IMR-90 (cell line): ENCODE measurements at regions not wholly inside any gene's neighbourhood (a gene's known extent, or its start where the extent isn't known, plus 50 kb on each side); places are given as distances from the start of the nearest gene placed in this dataset.

Experiments
- ATAC-seq: fragments of 200-7000 bp; cut with Tn5 transposase; 2 replicates; pipeline ENCODE4 v1.9.1; 2020; ENCODE audit warnings: low read depth, mild to moderate bottlenecking, moderate library complexity
- BruUV-seq: library from RNA; stranded (reverse); fragments of 400-500 nt; replicated peaks from 2 replicates; lab custom pipeline; 2021; lab: Mats Ljungman, UMichigan
- CTCF ChIA-PET: fragments of 300-600 bp; formaldehyde crosslinking; extraction: SDS; loops from one replicate; lab custom pipeline; 2021; ENCODE audit warnings: antibody characterized with exemption; lab: Yijun Ruan, JAX
- POLR2A ChIA-PET: fragments of 300-600 bp; sonication (Branson Sonifier 250); formaldehyde crosslinking; loops from one replicate; lab custom pipeline; 2022; ENCODE audit warnings: antibody characterized with exemption; ENCODE audit not compliant: unreplicated experiment; lab: Charles Lee
- DNase-seq: peaks from one replicate; pipeline ENCODE4 v3.0.0; 2013
- H2AFZ ChIP-seq: replicated peaks from 2 replicates; pipeline ENCODE3; 2013; ENCODE audit warnings: low read length, mild to moderate bottlenecking; ENCODE audit not compliant: poor library complexity
- H2AK5ac ChIP-seq: 2 replicates; pipeline ENCODE4 v1.6.1; 2013; ENCODE audit warnings: low read depth, low read length, inconsistent platforms
- H2AK9ac ChIP-seq: replicated peaks from 2 replicates; pipeline ENCODE3; 2013; ENCODE audit warnings: mild to moderate bottlenecking, low read depth, low read length, moderate library complexity; ENCODE audit not compliant: poor library complexity
- H2BK120ac ChIP-seq: 2 replicates; pipeline ENCODE4 v1.6.1; 2013; ENCODE audit warnings: low read depth, low read length, inconsistent platforms
- H2BK15ac ChIP-seq: 3 replicates; pipeline ENCODE4 v1.6.1; 2013; ENCODE audit warnings: low read depth, low read length, inconsistent platforms
- H2BK20ac ChIP-seq: 2 replicates; pipeline ENCODE4 v1.6.1; 2013; ENCODE audit warnings: low read depth, mild to moderate bottlenecking, inconsistent platforms, low read length, moderate library complexity
- H2BK5ac ChIP-seq: 2 replicates; pipeline ENCODE4 v1.6.1; 2013; ENCODE audit warnings: mild to moderate bottlenecking, low read depth, low read length, inconsistent platforms; ENCODE audit not compliant: poor library complexity, severe bottlenecking
- H3K14ac ChIP-seq: replicated peaks from 2 replicates; pipeline ENCODE4 v1.6.1; 2013; ENCODE audit warnings: low read depth, low read length, inconsistent platforms
- H3K18ac ChIP-seq: 2 replicates; pipeline ENCODE4 v1.6.1; 2013; ENCODE audit warnings: low read depth, low read length, control low read depth
- H3K23ac ChIP-seq: 2 replicates; pipeline ENCODE4 v1.6.1; 2013; ENCODE audit warnings: low read depth, low read length, inconsistent platforms
- H3K27ac ChIP-seq: 2 replicates; pipeline ENCODE4 v1.5.1; 2013; ENCODE audit warnings: mild to moderate bottlenecking, control low read depth, low read length; ENCODE audit not compliant: insufficient read depth
- H3K27me3 ChIP-seq: 2 replicates; pipeline ENCODE4 v1.6.1; 2013; ENCODE audit warnings: low read length; ENCODE audit not compliant: control insufficient read depth, insufficient read depth
- H3K36me3 ChIP-seq: 2 replicates; pipeline ENCODE4 v1.6.1; 2013; ENCODE audit warnings: low read length, mixed read lengths; ENCODE audit not compliant: control insufficient read depth, insufficient read depth
- H3K4ac ChIP-seq: 2 replicates; pipeline ENCODE4 v1.6.1; 2013; ENCODE audit warnings: low read depth, low read length, inconsistent platforms
- H3K4me1 ChIP-seq: 2 replicates; pipeline ENCODE4 v1.6.1; 2013; ENCODE audit warnings: low read length, mixed read lengths; ENCODE audit not compliant: control insufficient read depth, insufficient read depth
- H3K4me2 ChIP-seq: 2 replicates; pipeline ENCODE4 v1.6.1; 2013; ENCODE audit warnings: low read depth, mild to moderate bottlenecking, control low read depth, low read length, moderate library complexity
- H3K4me3 ChIP-seq: 2 replicates; pipeline ENCODE4 v1.5.1; 2013; ENCODE audit warnings: low read depth, mild to moderate bottlenecking, control low read depth, low read length, moderate library complexity; ENCODE audit not compliant: insufficient read depth
- H3K56ac ChIP-seq: 2 replicates; pipeline ENCODE4 v1.6.1; 2013; ENCODE audit warnings: low read length, inconsistent platforms; ENCODE audit not compliant: insufficient read depth; ENCODE audit errors: extremely low read depth
- H3K79me1 ChIP-seq, 2 experiments: 2 replicates each; pipeline ENCODE4 v1.6.1; 2013; ENCODE audit warnings: low read length in 2 of 2, inconsistent platforms in 1 of 2, low read depth in 1 of 2
- H3K9ac ChIP-seq: 2 replicates; pipeline ENCODE4 v1.6.1; 2013; ENCODE audit warnings: low read depth, low read length, control low read depth
- H3K9me1 ChIP-seq: 2 replicates; pipeline ENCODE4 v1.6.1; 2013; ENCODE audit warnings: low read length, inconsistent platforms; ENCODE audit not compliant: insufficient read depth
- H3K9me3 ChIP-seq: 2 replicates; pipeline ENCODE4 v1.6.1; 2013; ENCODE audit warnings: low read length; ENCODE audit not compliant: control insufficient read depth, insufficient read depth
- H4K20me1 ChIP-seq: 2 replicates; pipeline ENCODE4 v1.6.1; 2013; ENCODE audit warnings: low read length, inconsistent platforms; ENCODE audit not compliant: insufficient read depth
- H4K5ac ChIP-seq: 2 replicates; pipeline ENCODE4 v1.6.1; 2013; ENCODE audit warnings: mild to moderate bottlenecking, low read depth, low read length, control low read depth
- H4K8ac ChIP-seq, 2 experiments: 2 replicates each; pipeline ENCODE4 v1.6.1; 2013; ENCODE audit warnings: low read depth in 2 of 2, low read length in 2 of 2, control low read depth in 1 of 2, inconsistent platforms in 1 of 2
- H4K91ac ChIP-seq: 2 replicates; pipeline ENCODE4 v1.6.1; 2013; ENCODE audit warnings: low read depth, low read length, inconsistent platforms; ENCODE audit not compliant: insufficient read depth
- BHLHE40 ChIP-seq: fragments of 150-350 bp; IDR thresholded peaks from 2 replicates; pipeline ENCODE4 v1.6.1; 2016; ENCODE audit warnings: mild to moderate bottlenecking, low read depth, low read length
- CEBPB ChIP-seq: IDR thresholded peaks from 2 replicates; pipeline ENCODE4 v1.6.1; 2012; ENCODE audit warnings: low read depth, low read length, improper control_type of control experiment
- CHD1 ChIP-seq: IDR thresholded peaks from 2 replicates; pipeline ENCODE4 v1.6.1; 2012; ENCODE audit warnings: low read depth, low read length, improper control_type of control experiment
- CTCF ChIP-seq: conservative IDR thresholded peaks from 2 replicates; pipeline ENCODE4 v1.5.1; 2012; ENCODE audit warnings: mild to moderate bottlenecking, low read depth, low read length, improper control_type of control experiment
- ELK1 ChIP-seq: fragments of 150-350 bp; IDR thresholded peaks from 2 replicates; pipeline ENCODE4 v1.6.1; 2016; ENCODE audit warnings: low read depth, mild to moderate bottlenecking, low read length, moderate library complexity, borderline replicate concordance
- FOS ChIP-seq: fragments of 150-350 bp; IDR thresholded peaks from 2 replicates; pipeline ENCODE4 v1.6.1; 2016; ENCODE audit warnings: low read depth, low read length
- MAFK ChIP-seq: IDR thresholded peaks from 2 replicates; pipeline ENCODE4 v1.6.1; 2012; ENCODE audit warnings: low read depth, low read length, improper control_type of control experiment
- MAZ ChIP-seq: IDR thresholded peaks from 2 replicates; pipeline ENCODE4 v1.6.1; 2012; ENCODE audit warnings: low read depth, mild to moderate bottlenecking, low read length, improper control_type of control experiment, moderate library complexity, borderline replicate concordance
- MXI1 ChIP-seq: IDR thresholded peaks from 2 replicates; pipeline ENCODE4 v1.6.1; 2012; ENCODE audit warnings: low read depth, mild to moderate bottlenecking, low read length, moderate library complexity, borderline replicate concordance
- NFE2L2 ChIP-seq: fragments of 150-350 bp; IDR thresholded peaks from 2 replicates; pipeline ENCODE4 v1.6.1; 2016; ENCODE audit warnings: low read depth, mild to moderate bottlenecking, low read length
- POLR2A ChIP-seq: IDR thresholded peaks from 2 replicates; pipeline ENCODE4 v1.6.1; 2012; ENCODE audit warnings: mild to moderate bottlenecking, low read depth, low read length
- RAD21 ChIP-seq: IDR thresholded peaks from 2 replicates; pipeline ENCODE4 v1.6.1; 2012; ENCODE audit warnings: low read length, improper control_type of control experiment
- RCOR1 ChIP-seq: IDR thresholded peaks from 2 replicates; pipeline ENCODE4 v1.6.1; 2012; ENCODE audit warnings: mild to moderate bottlenecking, low read length, improper control_type of control experiment; ENCODE audit not compliant: insufficient replicate concordance
- RFX5 ChIP-seq: IDR thresholded peaks from 2 replicates; pipeline ENCODE4 v1.8.0; 2012; ENCODE audit warnings: low read depth, mild to moderate bottlenecking, low read length, moderate library complexity
- SMC3 ChIP-seq: fragments of 150-350 bp; IDR thresholded peaks from 2 replicates; pipeline ENCODE4 v1.6.1; 2016; ENCODE audit warnings: low read depth, mild to moderate bottlenecking, antibody characterized with exemption, low read length, moderate library complexity
- USF2 ChIP-seq: fragments of 150-350 bp; IDR thresholded peaks from 2 replicates; pipeline ENCODE4 v1.6.1; 2017; ENCODE audit warnings: mild to moderate bottlenecking, antibody characterized with exemption, low read length, low read depth
- WGBS, 2 experiments: methylation state at CpG; one replicate each; pipeline versions ENCODE4 v1.1.5 to v1.1.7; 2013; ENCODE audit warnings: missing lambda C conversion rate in 2 of 2; ENCODE audit not compliant: insufficient read length in 1 of 2; ENCODE audit errors: extremely low coverage in 2 of 2; 5-methylcytosine and 5-hydroxymethylcytosine counted together
- dilution Hi-C: fragments of 300-500 bp; cut with HindIII; formaldehyde crosslinking; loops from one replicate; pipeline ENCODE4 v1.14.3; 2018; ENCODE audit warnings: low sequenced_read_pairs; ENCODE audit not compliant: unreplicated experiment
- in situ Hi-C: fragments of 300-500 bp; cut with MboI; formaldehyde crosslinking; loops from 3 replicates; pipeline ENCODE4 v1.14.3; 2019; ENCODE audit warnings: low sequenced_read_pairs, inconsistent platforms, mixed read lengths
- intact Hi-C: fragments of 100-400 bp; cut with micrococcal nuclease; formaldehyde crosslinking; loops from 2 replicates; pipeline ENCODE4 v1.10.0; 2022

- H4K91ac ChIP-seq = peak overlapping the region; percentile 100
- peak overlapping the region; percentile 74 for H2AFZ ChIP-seq
- no peak overlapping the region; the same call in 1 of the 2 replicates for H3K9ac ChIP-seq
- intact Hi-C loops = no loop called here
- POLR2A ChIA-PET = no interaction called here
- peak overlapping the region; percentile 83 for H3K18ac ChIP-seq
- peak overlapping the region; percentile 98 for H3K23ac ChIP-seq
- H4K20me1 ChIP-seq = no peaks in the 10 kb centered on the region
- no peaks in the 10 kb centered on the region for H3K36me3 ChIP-seq
- H3K4me1 ChIP-seq = peaks cover 32% of the 10 kb centered on the region
- peak overlapping the region; percentile 88 for H3K14ac ChIP-seq
- dilution Hi-C loops = no loop called here
- no peak overlapping the region for H3K4me2 ChIP-seq
- H2BK20ac ChIP-seq = peak overlapping the region; percentile 99
- BruUV-seq = no TSS peak
- no peaks in the 10 kb centered on the region for H3K27me3 ChIP-seq
- no peak for DNase-seq
- H2BK5ac ChIP-seq = peak overlapping the region; percentile 100
- no peak overlapping the region for H3K4me3 ChIP-seq
- H2BK120ac ChIP-seq = peak overlapping the region; percentile 99
- H3K56ac ChIP-seq = 0 out of 2 replicates have a peak overlapping the region, but pooled peaks have one; percentile 97
- H2AK5ac ChIP-seq = peak overlapping the region; percentile 99
- in situ Hi-C loops = no loop called here
- peak overlapping the region; percentile 98; the same call in 2 of the 3 replicates for H2BK15ac ChIP-seq
- peak overlapping the region; percentile 100 for H3K4ac ChIP-seq
- peak overlapping the region; percentile 77 to 96; a peak in 3 of 4 replicates for H4K8ac ChIP-seq
- ATAC-seq = no peak
- peaks cover 24% of the 10 kb centered on the region for H3K9me1 ChIP-seq
- H2AK9ac ChIP-seq = peak overlapping the region; percentile 95
- peak overlapping the region; percentile 99 for H3K27ac ChIP-seq
- peaks cover 0 to 20% of the 10 kb centered on the region in 2 experiments; a peak in 2 of 4 replicates for H3K79me1 ChIP-seq
- CTCF ChIA-PET = interaction anchor here (0.6 to 1.1 kb wide), 3 partner anchors 101 to 281 kb away, joined by 3 to 4 read pairs (median 4); no protein-coding TSS in a partner anchor
- TF ChIP-seq CEBPB = no peak
- no peak for TF ChIP-seq FOS
- TF ChIP-seq MXI1 = no peak
- TF ChIP-seq MAZ = no peak
- TF ChIP-seq USF2 = no peak
- TF ChIP-seq MAFK = no peak
- no peak for TF ChIP-seq RFX5
- TF ChIP-seq CTCF = no peak
- TF ChIP-seq NFE2L2 = no peak
- TF ChIP-seq CHD1 = no peak
- no peak for TF ChIP-seq ELK1
- TF ChIP-seq BHLHE40 = no peak
- no peak for TF ChIP-seq POLR2A
- TF ChIP-seq RCOR1 = no peak
- TF ChIP-seq RAD21 = no peak
- no peak for TF ChIP-seq SMC3
- 95% methylated on average over 7 of the region's 9 CpGs; no CpG with 5 or more reads in 1 of the 2 experiments for WGBS, 2 experiments
- peaks cover 7% of the 10 kb centered on the region for H3K9me3 ChIP-seq
- peak overlapping the region; percentile 89 for H4K5ac ChIP-seq
Measured at GRCh38 chr16:86353948-86354347, 156.4 kb upstream of the FOXF1 start.
